GM19397 (cell line): ENCODE measurements at regions not wholly inside any gene's neighbourhood (a gene's known extent, or its start where the extent isn't known, plus 50 kb on each side); places are given as distances from the start of the nearest gene placed in this dataset.

Source experiments
- ATAC-seq: cut with Tn5 transposase; IDR thresholded peaks from one replicate; pipeline ENCODE4 v1.9.1; 2021; ENCODE audit warnings: mild to moderate bottlenecking, moderate library complexity; ENCODE audit not compliant: unreplicated experiment

DNA sequence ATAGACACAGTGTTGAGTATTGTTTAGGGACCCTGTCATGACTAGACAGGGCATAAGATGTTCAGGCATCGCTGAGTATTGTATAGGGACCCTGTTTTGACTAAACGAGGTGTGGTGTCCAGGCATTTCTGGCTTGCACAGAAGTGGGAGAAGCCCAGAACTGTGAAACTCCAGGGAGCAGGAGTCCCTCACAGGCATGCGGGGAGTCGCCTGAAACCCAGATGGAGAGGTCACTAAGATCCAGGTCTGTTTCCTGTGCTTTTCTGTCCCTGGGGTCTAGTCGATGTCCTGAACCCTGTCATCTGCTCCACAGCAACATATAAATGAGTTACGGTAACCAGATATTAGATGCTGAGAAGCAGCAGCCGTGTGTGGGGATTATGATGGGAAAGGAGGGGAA, 469.0 kb upstream of the SALL3 start:
- no peak for ATAC-seq

DNA sequence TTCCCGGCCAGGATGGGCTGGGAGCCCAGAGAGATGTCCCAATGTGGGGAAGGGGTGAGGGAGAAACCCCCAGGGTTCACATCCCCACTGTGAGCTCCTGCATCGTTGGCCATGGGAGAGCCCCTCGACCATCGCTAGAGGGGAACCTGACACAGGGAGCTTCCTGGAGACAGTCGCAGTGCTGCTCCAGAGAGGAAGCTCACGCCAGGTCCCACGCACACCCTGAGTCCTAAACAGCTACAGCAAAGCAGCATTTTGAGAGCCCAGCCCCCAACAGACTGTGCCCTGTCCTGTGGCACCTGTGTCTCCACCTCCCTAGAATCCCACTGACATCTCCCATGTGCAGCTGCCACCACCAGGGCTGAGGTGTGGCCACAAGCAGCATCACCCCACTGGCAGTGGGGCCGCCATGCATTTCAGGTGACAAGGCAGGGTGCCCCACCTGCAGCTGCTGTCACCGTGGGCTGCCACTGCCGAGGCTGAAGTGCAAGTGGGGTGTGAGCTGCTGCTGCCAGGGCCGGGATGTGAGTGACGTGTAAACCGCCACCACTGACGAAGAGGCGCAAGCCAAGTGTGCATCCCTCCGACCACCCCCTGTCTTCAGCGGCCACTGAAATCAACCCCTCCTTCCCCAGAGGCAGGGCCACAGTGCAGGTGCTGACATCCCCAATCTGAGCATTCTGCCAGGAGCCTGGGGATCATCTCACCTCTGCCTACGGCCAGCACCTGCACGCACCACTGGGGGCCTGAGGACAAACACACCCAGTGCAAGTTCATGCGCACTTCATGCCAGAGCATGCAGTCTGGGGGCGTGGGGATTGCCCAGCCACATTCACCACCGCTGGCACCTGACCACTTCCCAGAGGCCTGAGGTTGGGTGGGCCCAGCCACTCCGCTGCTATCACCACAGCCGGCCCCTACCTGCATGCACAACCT, 467.7 kb upstream of the SALL3 start:
- ATAC-seq, result no peak

DNA sequence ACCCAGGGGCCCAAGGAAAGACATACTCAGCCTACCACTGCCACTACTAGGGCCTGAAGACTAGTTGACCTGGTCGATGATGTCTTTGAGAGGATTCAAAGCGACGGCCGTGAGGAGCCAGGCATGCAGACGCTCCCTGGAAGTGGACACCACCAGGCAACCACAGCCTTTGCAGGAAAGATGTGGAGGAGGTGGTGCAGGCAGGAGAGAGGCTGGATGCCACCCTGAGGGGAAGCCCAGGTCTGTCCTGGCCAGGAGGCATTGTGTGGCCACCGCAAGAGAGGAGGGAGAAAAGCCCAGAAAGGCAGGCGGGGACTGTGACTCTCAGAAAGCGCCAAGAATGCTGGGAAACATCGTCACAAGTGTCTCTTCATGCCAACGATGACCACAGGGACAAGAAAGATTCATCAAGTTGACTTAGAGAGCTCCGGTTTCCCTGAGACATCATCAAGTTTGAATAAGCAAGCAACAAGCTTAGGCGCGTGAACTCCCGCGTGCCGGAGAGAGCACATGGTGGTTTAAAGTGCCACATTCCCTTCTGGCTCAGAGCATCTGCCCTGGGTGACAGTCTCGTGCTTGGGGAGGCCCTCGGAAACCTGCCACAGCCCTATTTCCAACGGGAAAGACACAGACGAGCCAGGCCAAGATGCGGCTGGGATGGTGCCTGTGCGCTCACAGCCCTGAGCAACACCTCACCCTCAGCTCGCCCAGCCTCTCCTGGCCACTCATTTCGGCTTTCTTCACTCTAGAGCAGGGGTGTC, 464.5 kb upstream of the SALL3 start:
- no peak for ATAC-seq

DNA sequence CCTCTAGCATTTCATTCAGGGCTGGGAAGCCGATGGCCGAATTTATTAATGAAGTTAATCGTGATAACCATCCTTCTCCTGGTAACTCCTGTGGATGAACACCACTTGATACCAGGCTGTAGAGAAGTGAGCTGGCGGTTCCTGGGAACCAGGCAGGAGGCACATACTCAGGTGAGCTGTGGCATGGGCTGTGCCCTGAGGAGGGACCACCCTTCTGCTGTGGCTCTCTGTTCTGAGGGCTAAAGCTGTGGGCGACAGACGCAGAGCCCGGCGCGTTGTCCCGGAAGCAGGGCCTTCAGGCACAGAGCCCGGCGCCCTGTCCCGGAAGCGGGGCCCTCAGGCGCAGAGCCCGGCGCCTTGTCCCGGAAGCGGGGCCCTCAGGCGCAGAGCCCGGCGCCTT, 462.3 kb upstream of the SALL3 start:
- ATAC-seq, result no peak

DNA sequence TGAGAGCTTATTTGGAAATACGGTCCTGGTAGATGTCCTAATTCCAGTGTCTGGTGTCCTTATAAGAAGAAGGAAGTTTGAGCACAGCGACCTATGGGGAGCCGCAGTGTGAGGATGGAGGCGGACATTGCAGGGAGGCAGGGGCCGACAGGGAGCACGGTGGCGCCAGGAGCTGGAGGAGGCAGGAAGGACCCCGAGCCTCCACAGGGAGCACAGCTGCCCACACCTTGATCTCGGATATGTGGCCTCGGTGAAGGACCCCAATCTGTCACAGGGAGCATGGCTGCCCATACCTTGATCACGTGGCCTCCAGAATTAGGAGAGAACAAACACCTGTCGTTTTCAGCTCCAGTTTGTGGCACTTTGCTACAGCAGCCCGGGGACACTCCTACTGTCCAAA, 461.6 kb upstream of the SALL3 start:
- no peak for ATAC-seq

DNA sequence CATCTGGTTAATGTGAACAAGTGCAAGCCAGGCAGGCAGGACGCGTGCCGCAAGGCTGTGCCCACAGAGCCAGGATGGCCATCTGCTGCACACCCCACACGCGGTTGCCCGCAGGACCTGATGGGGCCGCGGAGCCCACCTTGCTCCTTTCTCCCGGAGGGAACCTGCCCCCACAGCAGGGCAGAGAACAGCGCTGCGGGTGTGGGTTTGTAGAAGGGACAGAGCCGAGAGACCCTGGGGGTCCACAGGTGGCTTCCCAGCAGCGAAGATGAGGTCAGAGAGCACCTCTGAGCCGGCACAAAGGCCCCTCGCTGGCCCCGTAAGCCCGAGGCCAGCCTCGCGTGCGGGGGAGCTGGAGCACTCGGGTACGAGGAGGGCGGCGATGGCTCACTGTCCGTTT, 460.8 kb upstream of the SALL3 start:
- ATAC-seq, result no peak

DNA sequence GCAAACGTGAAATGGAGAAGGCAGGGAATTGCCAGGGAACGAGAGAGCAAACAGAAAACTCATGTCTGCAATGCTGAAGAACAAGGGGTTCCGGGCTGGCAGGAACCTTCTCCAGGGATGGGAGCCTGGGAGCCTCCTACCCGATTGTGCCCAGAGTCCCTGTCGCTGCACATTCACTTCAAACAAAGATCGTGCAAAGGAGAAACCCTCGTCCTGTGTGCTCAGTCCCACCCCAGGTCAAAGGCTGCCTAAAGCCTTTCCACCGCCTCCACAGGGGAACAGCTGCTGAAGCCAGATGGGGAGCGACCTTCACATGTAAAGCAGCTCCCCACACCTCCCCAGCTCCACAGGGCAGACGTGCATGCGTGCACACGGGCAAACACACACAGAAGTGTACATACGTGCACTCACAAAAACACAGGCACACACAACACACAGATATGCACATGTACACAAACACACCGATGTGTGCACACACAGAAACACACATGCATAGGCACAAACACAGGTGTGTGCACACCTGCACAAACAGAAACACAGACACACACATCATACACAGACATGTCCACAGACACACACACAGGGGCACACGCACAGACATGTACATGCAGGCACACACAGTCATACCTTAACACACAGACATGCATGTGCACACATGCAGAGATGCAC, 460.1 kb upstream of the SALL3 start:
- ATAC-seq, result no peak

DNA sequence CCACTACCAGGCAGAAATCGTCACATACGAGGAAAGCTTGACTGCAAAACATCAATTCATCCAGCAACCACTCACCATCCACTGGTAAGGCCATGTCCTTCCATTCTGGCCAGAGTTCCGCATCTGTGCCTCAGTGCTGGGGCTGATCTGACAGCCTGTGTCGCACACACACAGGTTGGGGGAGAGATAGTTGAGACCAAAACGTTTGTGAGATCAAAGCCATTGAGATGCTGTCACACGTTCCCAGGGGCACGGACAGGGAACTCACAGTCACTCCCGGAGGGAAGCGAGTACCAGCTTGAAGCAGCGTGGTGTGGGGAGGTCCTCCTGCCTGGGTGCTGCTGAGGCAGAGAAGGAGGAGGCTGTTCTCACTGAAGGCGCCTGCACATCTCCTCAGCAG, 458.5 kb upstream of the SALL3 start:
- ATAC-seq, result no peak

DNA sequence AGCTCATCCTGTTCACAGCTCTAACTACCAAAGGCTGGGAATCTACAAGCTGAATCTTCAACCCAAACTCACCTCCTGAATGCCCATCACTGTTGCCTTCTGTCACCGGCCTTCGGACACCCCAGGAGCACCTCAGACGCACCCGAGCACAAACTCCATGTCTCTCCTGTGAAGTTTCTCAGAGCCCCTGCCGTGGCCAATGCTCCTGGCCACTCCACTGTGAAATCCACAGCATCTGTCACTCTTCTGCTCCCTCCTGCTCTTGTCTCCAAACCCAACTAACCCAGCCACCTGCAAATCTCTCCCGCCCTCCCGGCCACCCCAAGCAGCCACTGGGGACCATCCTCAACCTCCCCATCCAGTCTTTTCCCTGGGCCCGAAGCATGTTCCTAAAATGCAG, 457.9 kb upstream of the SALL3 start:
- ATAC-seq, result no peak

DNA sequence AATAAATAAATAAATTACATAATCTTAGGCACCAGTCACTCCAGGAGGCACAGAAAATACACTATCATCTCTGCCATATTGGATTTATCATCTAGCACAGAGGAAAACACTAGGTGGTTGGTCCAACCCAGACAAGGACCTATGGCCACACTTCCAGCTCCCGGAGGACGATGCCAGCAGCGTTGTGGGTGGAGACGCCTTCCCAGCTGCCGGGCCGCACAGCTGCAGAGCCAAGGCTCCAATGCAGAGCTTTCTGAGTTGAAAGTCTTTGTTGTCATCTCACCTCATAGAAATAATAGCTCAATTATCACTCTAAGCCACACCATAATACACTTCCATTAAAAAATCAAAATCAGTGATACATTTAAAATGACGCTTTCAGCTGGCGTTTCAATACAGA, 457.1 kb upstream of the SALL3 start:
- no peak for ATAC-seq

DNA sequence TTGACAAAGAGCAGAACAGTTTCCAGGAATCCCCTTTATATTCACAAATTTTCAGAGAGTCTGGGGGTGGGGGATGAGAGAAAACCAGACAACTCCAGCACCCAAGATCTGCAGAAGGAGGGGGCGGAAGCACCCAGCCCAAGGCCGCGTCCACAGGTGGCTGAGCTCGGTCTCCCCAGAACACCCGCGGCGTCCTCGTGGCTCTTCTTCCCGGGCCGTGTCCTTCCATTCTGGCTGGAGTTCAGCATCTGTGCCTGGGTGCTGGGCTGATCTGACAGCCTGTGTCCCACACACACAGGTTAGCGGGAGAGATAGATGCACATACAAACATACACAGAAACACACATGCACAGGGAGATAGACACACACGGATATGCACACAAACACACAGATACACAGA, 455.8 kb upstream of the SALL3 start:
- ATAC-seq, result no peak

DNA sequence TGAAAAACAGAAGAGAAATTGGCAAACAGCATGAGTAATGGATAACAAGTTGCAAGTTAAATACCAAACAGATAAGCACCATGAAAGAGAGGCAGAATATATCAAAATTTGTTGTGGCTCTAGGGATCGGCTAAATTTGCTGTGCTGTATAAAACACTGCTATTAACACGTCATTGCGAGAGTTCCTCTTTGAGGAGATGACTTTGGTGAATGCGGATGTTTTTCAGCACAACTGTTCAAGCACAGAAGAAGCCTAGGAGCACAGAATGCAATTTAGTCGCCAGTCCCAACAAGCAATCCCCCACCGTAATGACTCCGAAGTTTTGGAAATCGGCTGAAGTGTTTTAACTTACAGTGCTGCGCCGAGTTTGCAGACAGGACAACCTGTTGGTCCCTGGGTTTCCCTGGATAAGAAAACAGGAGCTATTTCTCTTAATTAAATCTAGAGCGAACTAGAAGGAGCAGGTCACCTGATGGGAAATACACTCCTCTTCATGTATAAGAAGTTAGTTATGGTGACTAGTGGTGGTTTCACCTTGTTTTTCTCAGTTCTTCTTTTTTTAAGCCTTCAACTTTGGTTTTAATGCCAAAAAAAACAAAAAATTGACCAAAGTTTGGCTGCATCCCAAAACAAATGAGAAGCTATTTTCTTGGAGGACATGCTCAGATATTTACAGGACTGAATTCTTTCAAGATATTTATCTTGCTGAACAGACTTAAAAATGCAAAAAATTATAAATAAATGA, 454.1 kb upstream of the SALL3 start:
- no peak for ATAC-seq

DNA sequence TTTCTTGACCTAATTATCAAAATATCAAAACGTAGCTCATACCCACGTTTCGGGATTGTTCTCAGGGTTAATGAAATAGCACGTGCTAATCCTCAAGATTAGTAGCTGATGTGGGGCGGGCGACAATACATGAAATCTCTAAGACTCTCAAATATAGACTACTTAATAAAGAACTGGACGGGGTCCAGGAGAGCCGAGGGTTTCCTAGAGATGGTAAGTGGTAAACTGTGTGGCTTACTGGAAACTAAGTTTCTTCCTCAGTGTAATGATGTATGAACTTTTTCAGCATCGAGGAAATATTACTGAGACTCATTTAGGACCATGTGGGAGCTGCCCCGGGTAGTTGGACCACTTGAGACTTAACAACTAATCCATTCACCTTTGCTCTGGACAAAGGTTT, 453.3 kb upstream of the SALL3 start:
- no peak for ATAC-seq

DNA sequence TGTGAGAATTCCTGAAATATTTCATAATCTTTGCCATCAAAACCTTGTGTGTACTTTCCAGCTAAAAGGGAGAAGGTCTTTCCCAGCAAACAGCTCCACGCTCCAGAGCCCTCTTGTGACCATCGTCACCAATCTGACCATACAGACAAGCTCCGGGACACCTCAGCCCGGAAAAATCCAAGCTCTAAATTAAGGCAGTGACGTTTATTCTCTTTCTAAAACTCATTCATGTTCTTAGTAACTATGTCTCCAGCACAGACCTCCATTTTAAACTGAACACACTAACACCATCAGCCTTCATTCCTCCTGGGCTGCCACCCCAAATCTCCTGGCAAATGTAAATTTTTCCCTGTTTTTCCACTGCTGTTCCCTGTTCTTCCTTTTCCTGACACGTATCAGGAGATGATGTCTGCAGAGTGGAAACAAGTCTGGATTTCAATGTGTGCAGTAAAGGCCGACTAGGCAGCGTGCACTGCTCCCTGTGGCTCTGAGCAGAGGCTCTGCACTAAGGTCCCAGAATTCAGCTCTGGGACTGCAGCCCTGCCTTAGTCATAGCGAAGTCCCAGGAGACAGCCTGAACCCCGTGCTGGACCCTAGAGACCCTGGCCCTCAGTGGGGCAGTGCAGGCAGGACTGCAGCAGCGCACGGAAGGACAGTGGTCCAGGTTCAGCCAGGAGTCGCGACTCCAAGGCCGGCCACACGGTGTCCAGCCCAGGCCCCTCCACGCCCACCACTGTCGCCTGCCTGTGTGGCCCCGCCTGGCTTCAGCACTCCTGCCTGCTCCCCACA, 452.5 kb upstream of the SALL3 start:
- ATAC-seq, result no peak

DNA sequence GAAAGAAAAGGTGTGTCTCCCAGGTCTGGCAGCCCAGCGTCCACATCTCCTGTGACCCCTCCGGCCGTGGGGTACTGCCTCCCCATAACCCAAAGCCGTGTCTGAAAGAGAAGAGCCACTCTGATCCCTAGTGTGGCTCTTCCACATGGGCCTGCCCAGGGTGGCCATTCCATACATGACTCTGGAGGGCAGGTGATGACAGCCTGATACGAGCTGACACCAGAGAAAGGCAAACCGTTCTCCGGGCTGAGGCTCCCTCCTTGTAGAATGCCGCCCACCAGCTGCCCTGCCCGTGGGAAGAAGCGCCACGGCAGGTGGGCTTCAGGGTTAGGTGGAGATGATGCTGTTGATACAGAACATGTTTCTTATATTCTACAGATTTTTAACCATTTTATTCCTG, 451.6 kb upstream of the SALL3 start:
- no peak for ATAC-seq

DNA sequence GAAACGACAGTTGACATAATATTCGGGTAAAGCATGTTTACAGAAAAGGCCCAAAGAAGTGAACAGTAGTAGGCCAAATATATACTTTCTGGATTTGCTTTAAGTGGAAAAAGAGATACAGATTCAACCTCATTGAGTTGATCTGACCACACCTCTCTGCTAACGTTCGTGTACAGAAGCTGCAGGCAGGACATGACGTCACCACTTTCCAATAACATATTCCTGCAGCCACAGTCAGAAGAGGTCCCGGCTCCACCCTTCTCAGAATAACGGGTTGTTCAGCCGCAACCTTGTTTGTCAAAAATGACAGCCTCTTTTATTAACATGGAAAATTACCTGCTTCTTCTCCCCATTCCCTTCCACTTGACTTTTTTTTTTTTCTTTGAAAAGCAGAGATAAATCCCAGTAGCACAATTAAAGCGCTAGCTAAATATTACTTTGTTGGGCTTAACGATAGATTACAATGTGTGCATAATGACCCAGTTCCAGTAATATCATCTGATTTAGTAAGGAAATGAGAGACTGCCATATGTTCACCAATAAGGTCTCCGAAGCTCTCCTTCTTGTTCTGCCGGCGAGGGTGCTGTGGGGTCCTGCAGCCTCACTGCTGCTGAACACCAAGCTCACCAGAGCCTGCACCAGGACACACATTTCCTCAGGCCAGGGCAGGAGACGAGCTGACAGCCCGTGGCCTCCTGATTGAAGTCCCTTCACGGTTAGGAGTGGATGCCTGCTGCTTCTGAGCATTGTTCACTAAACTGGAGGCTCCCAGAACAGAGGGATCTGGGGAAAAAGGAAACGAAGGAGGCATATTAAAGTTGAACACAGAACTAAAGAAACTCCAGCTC, 451.0 kb upstream of the SALL3 start:
- no peak for ATAC-seq

DNA sequence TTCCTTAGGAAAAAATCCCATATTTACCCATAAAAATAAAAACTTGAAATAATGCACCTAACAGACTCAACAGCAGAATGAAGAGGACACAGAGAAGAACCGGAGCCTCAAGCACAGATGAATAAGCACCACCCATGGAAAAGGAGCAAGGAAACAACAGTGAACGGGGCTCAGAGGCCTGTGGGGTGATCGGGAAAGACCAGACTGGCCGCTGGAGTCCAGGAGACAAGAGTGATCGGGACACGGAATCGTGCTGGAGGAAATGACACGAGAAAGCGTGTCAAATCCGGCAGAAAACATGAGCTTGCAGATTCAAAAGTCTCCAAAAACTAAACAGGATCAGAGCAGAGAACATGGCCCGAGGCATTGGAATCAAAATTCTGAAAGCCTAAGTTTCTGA, 448.0 kb upstream of the SALL3 start:
- no peak for ATAC-seq

DNA sequence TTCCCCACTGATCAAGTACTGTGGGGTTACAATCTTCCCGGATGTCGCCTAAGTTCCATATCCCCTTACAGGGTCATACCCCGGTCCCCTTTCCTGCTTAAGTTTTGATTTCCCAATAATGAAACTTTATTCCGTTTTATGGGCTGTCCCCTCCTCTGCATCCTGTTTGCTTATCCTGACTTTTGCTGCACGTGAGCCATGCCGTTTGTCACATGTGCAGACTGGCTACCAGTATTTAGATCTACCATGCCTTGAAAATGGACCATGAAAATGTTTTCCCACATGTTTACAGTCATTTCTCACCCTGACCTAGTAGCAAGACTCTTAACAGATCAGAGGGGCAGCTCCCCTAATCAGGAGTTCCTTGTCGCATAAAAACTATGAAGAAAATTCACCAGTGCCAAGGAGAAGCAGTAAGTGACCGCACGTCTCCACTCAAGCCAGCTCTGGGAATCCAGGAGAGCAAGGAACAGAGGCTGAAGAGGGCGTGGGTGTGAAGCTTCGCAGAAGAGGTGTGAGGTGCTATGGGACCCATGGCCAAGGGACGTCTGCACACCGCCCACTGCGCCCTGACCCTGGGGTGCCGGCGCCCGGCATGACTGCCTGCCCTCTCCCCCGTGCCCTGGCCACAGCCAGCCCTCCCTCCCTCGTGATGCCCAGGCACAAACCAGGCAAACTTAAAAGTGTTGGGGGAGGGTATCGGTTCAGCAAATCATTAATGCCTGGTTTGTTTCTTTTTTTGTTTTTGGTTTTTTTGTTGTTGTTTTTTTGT, 440.8 kb upstream of the SALL3 start:
- no peak for ATAC-seq
